NCI-H1105 treated with DMSO at 0.1 percent for 48 hours (cell line): ENCODE measurements at regions not wholly inside any gene's neighbourhood (a gene's known extent, or its start where the extent isn't known, plus 50 kb on each side); places are given as distances from the start of the nearest gene placed in this dataset.

Experiments used
- DNase-seq: peaks from one replicate; lab custom pipeline; 2025; lab: John Stamatoyannopoulos, UW

DNA sequence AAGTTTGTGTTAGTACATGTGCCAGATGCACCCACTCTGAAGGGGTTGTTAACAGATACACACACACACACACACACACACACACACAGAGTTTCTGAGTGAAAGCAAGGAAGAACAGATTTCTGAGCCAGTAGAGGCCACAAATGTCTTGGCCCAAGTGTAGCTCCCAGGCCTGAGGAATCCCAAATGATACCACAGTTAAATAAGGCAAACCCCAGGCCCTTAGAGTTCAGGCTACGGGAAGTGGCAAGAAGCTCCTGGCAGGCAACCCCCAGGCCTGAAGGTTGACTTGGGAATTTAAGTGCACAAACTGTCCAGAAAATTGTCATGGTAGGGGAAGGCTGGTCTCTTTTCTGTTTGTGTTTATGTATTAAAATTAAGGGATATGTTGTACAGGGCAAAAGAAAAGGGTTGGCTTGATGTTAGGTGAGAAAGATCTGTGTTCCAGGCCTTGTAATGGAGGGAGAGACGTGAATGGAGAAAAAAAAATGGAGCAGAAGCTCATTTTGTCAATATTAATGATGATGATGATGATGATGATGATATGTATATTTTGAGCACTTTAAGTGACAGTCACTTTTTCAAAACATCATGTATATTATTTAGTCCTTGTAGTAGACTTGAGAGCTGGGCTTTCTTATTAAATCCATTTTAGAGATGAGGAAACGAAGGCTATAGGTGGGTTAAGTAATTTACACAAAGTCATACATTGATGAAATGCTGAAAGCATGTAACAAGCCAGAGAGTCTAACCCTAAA is 317.0 kb upstream of the JAG1 start:
- DNase-seq = no peak

DNA sequence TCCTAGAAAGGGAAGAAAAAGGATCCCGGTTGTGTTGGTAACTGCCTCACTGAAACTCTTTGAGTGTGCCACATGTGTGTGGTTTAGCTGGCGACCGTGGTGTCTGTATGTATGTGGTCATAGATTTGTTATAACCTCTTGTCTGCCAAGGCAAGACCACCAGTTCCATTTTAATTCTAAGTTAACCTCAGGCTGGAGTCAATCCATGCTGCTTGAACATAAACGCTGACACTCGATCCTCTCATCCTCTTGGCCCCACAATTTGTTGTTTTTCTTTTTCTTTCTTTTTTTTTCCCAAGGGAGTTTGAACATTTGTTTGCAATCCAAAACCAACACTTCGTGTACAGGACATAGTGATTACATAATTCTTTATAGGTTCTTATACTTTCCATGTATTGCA is 318.9 kb upstream of the JAG1 start:
- no peak for DNase-seq

DNA sequence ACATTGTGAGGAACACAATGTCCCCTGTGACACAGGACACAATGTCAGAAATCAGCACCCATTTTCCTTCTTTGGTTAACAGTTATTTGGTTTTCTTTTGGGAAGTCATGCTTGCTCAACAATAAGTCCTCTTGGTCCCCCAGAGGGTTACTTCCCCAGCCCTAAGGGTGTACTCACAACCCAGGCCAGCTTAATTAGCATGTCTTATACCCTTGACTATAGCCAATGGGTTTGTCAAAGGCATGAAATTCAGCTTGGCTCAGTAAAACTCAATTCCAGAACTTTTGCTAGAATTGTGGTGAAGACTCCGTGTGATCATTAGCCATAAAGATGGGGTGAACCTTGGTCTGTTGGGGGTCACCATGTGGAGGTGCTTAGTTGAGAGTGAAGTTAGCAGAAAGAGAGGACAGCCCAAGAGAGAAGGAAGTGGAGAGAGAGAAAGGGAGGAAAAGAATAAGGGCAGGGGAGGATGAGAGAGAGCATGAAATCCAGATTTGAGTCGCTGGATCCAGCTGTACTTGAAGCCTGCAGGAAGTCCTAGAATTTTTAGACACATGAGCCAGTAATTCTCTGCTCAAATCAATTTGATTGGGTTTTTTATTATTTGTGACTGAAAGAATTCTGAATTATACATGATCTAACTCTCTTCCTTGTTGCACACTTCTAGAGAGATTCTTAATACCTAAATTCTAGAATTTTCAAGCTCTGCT is 321.3 kb upstream of the JAG1 start:
- no peak for DNase-seq

DNA sequence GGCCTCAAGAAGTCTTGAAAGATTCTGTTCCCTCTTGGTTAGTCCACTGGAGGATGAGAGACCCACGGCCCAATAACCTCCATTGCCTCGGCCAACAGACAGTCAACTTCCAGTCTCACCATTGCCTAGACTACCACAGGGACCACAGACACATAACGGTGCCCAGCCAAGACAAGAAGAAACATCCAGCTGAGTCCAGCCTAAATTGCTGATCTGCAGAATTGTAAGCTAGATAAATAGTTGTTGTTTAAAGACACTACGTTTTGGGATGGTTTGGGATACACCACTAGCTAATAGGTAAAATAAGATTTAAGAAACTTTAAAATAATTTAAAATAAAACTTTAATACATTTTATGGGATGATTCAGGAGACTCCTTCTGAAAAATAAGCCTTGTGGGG is 324.7 kb upstream of the JAG1 start:
- DNase-seq = no peak

DNA sequence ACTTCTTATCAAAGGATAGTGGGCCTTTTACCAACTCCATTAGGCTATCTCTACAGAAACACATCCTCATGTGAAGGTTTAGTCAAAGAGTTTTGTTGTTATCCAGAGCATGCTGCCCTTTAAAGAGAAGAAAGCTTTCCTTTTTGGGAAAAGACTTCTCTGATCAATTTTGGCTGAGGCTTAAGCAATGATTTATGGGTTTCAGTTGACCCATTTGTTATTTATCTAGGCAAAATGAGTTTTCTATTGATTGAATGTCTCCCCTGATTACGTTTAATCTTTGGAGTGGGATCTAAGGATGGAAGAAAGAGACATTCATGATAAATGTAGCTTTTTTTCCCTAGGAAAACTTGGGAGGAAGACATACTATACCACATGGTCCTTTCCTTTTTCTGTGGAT is 326.6 kb upstream of the JAG1 start:
- DNase-seq = no peak

DNA sequence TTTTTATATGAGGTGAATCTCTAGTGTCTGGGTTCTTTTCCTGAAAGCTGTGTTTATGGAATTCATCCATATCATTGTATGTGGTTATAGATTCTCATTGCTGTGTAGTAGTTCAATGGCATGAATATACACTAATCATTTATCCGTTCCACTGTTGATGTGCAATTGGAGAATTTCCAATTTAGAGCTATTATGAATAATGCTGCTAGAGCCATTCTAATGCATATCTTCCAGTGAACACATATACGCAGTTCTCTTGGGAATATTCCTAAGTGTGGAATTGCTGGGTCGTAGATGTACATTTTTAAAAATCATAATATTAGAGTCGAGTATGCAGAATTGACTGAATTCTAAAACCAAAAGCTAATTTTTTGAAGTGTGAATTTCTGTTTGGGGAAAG is 327.5 kb upstream of the JAG1 start:
- DNase-seq = no peak

DNA sequence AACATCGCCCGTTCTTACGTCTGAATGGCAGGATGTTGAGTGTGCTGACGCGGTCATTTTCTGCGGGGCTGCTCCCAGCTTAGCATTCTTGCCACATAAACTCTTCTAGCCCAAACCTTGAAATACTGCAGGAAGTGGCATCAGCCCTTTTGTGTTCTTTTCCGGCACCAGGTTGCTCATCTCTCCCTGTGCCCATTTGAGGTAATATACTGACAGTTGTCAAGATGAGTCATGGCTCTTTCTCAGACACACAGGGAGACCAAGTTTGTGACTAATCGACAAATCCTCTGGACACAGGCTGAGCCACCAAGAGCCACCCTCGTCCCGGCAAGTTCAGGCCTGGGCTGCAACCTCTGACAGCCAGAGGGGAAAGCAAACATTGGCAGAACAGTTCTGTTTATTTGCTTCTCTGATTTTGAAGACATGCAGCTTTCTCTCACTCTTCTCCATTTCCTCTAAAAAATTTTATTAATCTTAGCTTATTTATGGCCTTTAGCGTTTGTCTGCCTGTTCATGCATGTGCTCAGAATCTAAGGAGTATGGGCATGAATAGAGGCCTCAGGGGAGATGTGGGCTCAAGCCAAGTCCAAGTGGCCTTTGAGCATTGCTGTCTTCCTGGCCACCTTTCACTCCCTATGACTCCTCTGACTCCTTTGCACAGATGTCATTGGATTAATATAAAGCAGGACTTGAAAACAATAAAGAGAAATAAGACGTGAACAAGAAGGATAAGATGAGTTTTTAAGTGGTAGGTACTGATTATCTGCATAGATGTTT is 328.2 kb upstream of the JAG1 start:
- DNase-seq = no peak

DNA sequence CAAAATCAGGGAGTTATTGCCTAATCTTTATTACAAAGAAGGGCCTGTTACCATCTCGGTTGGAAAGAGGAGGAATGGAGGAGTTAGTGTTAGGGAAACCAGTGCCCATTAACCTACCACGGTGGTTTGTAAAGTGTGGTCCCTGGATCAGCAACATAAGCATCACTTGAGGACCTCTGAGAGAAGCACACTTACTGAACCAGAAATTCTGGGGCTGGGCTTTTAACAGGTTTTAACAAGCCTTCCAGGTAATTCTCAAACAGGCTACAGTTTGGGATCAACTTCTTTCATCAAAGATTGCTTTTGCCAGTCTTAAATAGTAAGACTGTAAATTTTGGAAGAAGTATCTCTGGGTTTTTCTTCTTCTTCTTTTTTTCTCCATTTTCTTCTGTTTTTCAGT is 329.5 kb upstream of the JAG1 start:
- DNase-seq = no peak

DNA sequence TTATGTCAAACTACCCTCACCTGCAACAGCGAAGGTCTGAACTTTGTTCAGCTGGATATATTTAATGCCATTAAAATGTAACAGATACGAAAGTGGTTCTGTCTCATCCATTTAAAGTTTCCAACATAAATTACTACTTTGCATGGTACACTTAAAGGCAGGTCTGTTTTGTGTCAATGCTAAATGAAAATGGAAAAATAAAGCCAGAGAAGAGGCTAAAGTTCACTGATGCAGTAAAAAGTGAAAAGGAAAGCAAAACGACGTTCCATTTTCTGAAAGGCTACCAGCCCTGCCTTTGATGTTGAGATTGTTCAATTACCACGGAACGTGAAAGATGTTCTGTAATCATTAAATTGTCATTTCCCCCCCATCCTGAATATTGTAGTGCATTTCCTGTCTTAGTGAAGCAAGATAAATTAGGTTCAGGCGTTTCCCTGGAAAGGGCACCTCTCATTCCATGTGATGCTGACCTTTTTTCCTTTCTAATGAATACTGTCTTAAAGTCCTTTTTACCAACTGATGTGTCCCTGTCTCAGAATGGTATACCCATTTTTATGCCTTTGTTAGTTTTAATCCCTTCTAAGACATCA is 334.7 kb upstream of the JAG1 start:
- no peak for DNase-seq

DNA sequence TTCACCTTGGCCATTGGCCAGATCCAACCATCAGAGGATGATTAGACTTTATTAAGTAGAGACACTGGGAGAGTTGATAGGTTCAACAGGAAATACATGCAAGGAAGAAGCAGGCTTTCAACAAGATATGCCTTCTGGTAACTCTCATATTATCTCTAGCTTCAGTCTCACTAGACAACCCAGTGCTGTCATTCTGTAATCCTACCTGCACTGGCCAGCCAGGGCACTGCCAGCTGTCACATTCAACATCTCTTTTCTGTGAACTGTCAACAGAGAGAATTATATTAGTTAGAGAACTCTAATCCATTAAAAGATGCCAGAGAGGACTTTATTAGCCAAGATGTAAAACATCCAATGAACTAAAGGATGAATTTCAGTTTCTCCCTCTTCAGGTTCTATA is 337.9 kb upstream of the JAG1 start:
- no peak for DNase-seq

DNA sequence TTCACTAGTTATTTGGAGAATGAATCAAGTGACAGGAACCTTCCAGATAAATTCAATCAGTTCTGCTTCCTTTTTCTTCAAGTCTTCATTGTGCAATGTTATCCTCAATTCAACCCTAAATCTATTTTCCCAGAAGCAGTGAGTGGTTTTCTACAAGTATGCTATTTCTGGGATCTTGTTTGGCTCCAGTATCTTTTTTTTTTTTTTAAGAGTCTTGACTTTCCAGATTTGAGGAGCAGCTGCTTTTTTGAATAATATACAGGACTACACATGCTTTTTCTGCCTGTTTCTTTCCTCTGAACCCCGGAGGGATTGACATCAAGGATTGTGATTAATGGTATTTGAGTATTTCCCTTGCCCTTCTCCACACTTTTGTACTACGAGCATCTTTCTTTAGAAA is 339.2 kb upstream of the JAG1 start:
- no peak for DNase-seq

DNA sequence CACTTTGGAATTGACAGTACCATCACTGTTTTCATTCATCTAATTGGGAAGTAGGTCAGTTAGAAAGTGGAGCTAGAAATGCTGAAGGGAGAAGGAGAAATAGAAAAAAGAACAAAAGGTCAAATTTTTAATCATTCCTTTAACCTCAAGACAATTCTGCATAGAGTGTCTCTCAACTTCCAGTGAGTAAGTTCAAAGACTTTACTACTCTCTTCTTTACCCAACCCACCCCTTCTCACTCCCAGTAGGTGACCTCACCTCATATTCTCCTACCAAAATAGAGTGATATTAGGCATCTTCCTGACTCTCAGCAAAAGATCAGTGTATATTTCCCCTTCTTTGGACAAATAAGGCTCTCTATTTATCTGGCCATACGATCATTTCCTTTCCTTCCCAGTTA is 340.0 kb upstream of the JAG1 start:
- DNase-seq = no peak

DNA sequence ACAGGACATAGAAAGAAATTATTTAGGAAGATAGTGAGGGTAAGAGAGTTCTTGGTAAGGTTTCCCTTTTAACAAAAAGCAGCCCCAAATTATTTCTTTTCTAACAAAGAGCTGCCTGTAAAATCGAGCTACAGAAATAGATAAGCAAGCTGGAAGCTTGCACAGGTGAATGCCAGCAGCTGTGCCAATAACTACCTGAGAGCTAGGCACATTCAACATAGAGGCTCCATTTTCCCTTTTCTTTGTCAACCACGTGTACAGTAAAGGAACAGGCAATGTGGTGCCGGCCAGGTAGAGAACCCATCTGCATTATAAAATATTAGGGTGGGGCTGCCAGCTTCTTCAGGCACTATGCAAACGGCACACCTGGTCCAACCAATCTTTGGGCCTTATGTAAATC is 341.6 kb upstream of the JAG1 start:
- DNase-seq = no peak

DNA sequence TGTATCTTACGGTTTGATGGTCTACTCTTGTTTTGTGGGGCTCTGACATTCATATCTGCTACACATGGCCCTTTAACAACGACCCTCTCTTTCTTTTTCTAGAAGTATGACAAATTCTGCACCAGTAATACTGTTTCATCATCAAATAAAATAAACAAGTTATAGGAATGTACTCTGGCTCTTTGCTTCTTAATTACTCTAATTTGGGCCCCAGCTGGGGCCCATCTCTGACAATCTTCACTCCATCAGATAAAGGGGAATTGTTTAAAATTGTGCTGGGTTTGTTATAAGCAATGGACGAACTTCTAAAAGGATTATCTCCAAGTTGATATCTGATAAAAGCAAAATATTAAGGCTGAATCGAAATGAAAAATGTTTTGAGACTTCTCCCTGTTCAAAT is 343.6 kb upstream of the JAG1 start:
- DNase-seq = no peak

DNA sequence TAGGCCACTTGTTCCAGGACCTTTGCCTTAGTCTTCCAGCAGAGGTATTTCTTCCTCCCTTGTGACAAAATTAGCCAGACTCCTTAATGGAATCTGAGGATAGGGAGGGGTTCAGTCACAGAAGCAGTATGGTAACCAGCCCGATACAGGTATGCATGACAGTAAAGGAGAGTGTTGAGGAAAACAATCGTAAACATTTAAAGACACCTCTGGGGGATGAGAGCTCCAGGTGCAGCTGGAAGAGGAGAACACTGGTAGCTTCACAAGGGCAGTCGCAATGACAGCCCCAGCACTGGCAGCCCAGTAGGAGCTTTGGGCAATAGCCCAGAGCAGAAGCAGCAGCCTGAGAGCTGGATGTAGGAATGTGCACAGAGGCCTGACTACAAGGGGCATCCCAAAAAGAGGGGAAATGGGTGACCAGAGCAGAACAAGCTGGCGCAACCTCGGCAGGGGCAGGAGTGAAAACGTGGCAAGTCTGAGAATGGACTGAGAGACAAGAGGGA is 344.9 kb upstream of the JAG1 start:
- DNase-seq = no peak

DNA sequence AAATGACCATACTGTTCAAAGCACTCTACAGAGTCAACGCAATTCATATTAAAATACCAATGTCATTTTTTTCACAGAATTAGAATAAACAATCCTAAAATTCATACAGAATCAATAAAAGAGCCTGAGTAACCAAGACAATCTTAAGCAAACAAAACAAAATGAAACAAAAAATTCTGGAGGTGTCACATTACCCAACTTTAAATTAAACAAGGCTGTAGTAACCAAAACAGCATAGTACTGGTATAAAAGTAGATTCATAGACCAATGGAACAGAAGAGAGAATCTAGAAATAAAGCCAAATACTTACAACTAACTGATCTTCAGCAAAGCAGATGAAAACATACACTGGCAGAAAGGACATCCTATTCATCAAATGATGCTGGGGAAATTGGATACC is 346.9 kb upstream of the JAG1 start:
- no peak for DNase-seq

DNA sequence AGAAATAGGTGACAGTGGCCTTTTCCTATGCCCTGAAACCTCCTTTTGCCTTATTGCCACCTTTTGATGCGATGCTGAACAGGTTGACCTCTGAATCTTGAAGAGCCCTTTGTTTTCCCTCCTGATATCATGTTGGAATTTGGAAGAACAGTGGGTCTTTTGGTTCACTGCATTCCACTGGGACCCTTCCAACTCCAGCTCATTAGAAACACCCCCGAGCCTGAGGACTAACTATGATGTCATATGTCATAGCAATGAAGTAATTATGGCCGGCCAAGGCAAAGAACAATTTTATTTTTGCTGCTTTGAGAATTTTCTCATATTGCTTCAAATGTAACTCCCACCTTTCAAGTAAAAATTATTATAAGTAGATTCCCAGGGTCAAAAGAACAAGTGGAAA is 353.4 kb upstream of the JAG1 start:
- no peak for DNase-seq

DNA sequence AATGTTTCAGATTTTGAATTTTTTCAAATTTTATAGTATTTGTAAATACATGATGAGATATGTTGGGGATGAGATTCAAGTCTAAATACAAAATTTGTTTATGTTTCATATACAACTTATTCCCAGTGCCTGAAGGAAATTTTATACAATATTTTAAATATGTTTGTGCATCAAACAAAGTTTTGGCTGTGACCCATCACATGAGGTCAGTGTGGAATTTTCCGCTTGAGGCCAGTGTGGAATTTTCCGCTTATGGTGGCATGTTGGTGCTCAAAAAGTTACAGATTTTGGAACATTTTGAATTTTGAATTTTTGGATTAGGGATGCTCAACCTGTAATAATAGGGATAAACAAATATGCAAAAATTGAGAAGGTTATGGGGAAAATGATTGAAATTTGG is 356.6 kb upstream of the JAG1 start:
- DNase-seq = no peak

DNA sequence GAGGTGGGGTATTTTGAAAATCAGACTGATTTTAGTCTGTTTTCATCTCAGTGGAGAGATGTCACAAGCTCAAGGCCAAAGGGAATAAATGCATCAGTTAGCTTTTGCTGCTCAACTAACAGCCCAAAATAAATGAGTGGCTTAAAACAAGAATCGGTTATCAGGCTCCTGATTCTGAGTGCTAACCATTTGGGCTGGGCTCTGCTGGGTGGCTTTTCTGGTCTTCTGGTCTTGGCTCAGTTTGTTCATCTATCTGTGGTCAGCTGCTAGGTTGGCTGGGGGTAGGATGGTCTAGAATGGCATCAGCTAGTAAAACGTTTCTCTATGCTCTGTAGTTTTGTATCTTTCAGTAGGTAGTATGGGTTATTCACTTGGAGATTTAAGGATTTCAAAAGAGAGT is 357.5 kb upstream of the JAG1 start:
- no peak for DNase-seq

DNA sequence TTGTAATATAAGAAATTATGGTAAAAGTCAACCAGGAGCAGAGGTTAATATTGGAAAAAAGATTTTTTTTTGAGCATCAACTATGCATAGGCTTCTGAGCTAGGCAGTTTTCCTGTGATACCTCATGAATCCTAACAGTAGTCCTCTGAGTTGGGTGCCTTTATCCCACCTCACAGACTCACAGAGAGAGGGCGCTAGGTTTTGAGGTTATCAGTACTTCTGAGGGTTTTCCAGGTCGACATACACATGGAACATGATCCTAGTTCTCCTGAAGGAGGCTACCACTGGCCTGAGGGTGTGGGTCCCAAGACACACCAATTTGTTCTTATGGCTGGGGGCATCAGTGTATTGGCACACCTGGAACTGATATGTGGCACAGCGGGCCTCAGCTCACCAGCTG is 358.8 kb upstream of the JAG1 start:
- DNase-seq = no peak

DNA sequence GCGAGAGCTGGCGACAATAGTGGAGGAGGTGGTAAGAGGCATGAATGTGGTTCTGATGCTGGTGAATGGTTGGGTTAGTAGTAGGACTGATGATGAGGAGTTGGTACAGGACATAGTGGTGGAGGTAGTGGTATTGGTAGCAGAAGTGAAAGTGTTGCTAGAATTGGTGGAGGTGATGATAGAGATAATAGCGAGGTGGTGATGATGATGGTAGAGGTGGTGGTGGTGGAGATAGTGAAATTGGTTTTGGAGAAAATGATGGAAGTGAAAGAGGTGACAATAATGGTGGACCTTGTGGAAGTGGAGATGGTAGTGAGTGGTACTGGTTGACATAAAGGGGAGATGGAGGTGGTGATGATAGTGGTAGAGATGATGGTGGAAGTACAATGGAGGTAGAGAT is 360.2 kb upstream of the JAG1 start:
- no peak for DNase-seq

DNA sequence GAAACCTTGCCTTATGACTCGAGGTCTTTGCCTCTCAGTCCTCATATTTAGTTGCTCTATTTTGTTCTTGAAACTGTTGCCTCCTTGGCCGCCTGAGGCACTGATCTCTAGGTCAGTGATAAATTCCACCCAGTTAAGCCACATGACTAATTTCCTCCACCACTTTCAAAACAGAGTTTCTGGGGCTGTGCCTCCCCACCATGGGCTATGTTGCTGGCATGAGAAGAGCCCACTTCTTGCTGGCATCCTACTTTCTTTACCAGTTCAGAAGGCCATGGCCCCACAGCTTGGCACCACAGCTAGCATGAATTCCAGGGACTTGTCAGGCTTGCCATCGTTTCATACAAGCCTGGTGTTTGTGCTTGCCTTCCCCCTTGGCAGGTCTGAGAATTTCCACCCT is 361.4 kb upstream of the JAG1 start:
- DNase-seq = no peak

DNA sequence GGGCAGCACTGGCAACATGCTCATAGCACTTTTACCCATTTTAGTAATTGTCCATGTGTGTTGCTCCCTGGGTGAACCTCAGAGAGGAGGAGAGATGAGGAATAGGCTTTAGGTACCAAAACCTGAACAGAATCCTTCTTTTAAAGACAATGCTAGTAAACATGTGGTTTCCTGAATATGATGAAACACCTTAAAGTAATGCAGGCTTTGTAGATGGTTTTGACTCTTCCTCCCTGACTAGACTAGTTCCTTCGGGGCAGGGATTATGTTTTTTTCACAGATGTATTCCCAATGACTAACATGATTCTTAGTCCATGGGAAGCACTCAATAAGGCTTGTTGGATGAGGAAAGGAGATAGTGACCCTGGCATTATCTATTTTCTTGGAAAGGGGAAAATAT is 367.6 kb upstream of the JAG1 start:
- DNase-seq = no peak
